ENCODE measurements at regions not wholly inside any gene's neighbourhood (a gene's known extent, or its start where the extent isn't known, plus 50 kb on each side); places are given as distances from the start of the nearest gene placed in this dataset.

GRCh38 chr4:3704669-3705068 is 61.5 kb upstream of the ADRA2C start:
- no peak for DNase-seq (ENCODE audit: low spot score)

- no peak for DNase-seq (ENCODE audit: low spot score)
Measured at GRCh38 chr4:3703677-3704521, 62.3 kb upstream of the ADRA2C start.

- no peak for DNase-seq (ENCODE audit: low spot score)
Measured at GRCh38 chr4:3703343-3703676, 62.9 kb upstream of the ADRA2C start.

GRCh38 chr4:3702561-3703221 is 63.5 kb upstream of the ADRA2C start:
- no peak for DNase-seq (ENCODE audit: low spot score)

GRCh38 chr4:3701736-3702560 is 64.2 kb upstream of the ADRA2C start:
- no peak for DNase-seq (ENCODE audit: low spot score)

- DNase-seq (ENCODE audit: low spot score): no peak
Measured at GRCh38 chr4:3701271-3701734, 64.9 kb upstream of the ADRA2C start.

- no peak for DNase-seq (ENCODE audit: low spot score)
Measured at GRCh38 chr4:3700736-3701135, 65.4 kb upstream of the ADRA2C start.

- DNase-seq (ENCODE audit: low spot score): no peak
Measured at GRCh38 chr4:3700223-3700622, 66.0 kb upstream of the ADRA2C start.

GRCh38 chr4:3699678-3700077 is 66.5 kb upstream of the ADRA2C start:
- no peak for DNase-seq (ENCODE audit: low spot score)

GRCh38 chr4:3699261-3699660 is 66.9 kb upstream of the ADRA2C start:
- no peak for DNase-seq (ENCODE audit: low spot score)

- no peak for DNase-seq (ENCODE audit: low spot score)
Measured at GRCh38 chr4:3697033-3697432, 69.2 kb upstream of the ADRA2C start.

GRCh38 chr4:3690551-3691152 is 75.5 kb upstream of the ADRA2C start:
- no peak for DNase-seq (ENCODE audit: low spot score)

- no peak for DNase-seq (ENCODE audit: low spot score)
Measured at GRCh38 chr4:3689576-3690550, 76.3 kb upstream of the ADRA2C start.

GRCh38 chr4:3689006-3689405 is 77.2 kb upstream of the ADRA2C start:
- DNase-seq (ENCODE audit: low spot score): no peak

- DNase-seq (ENCODE audit: low spot score): no peak
Measured at GRCh38 chr4:3688018-3688998, 77.9 kb upstream of the ADRA2C start.

- DNase-seq (ENCODE audit: low spot score): no peak
Measured at GRCh38 chr4:3687538-3687937, 78.6 kb upstream of the ADRA2C start.

- no peak for DNase-seq (ENCODE audit: low spot score)
Measured at GRCh38 chr4:3686753-3687152, 79.4 kb upstream of the ADRA2C start.

GRCh38 chr4:3685081-3685645 is 81.0 kb upstream of the ADRA2C start:
- no peak for DNase-seq (ENCODE audit: low spot score)

- no peak for DNase-seq (ENCODE audit: low spot score)
Measured at GRCh38 chr4:3684546-3684945, 81.6 kb upstream of the ADRA2C start.

Measured in ecto neural progenitor cell (in vitro differentiated cells).